Smooth muscle cell (in vitro differentiated cells): ENCODE measurements at regions not wholly inside any gene's neighbourhood (a gene's known extent, or its start where the extent isn't known, plus 50 kb on each side); places are given as distances from the start of the nearest gene placed in this dataset.

Experiments used
- DNase-seq: peaks from one replicate; lab custom pipeline; 2025; ENCODE audit not compliant: unreplicated experiment; lab: John Stamatoyannopoulos, UW
- H2AFZ ChIP-seq: fragments of 200-600 bp; sonication (generic); 2 replicates; pipeline ENCODE4 v1.6.0; 2016; ENCODE audit warnings: antibody characterized with exemption, low read depth, mild to moderate bottlenecking
- H3F3A ChIP-seq: fragments of 200-600 bp; sonication (generic); 2 replicates; pipeline ENCODE4 v1.6.0; 2017; ENCODE audit warnings: antibody characterized with exemption, low read depth
- H3K27ac ChIP-seq: fragments of 200-600 bp; sonication (generic); 2 replicates; pipeline ENCODE4 v1.5.1; 2016; ENCODE audit warnings: low read depth, mild to moderate bottlenecking
- H3K27me3 ChIP-seq: fragments of 200-600 bp; sonication (generic); 2 replicates; pipeline ENCODE4 v1.6.1; 2016; ENCODE audit warnings: low read depth, mild to moderate bottlenecking
- H3K36me3 ChIP-seq: fragments of 200-600 bp; sonication (generic); 2 replicates; pipeline ENCODE4 v1.5.1; 2016; ENCODE audit warnings: low read depth
- H3K4me1 ChIP-seq: fragments of 200-600 bp; sonication (generic); 2 replicates; pipeline ENCODE4 v1.5.1; 2016; ENCODE audit warnings: low read depth
- H3K4me2 ChIP-seq: fragments of 200-600 bp; sonication (generic); 2 replicates; pipeline ENCODE4 v1.6.0; 2016; ENCODE audit warnings: mild to moderate bottlenecking
- H3K4me3 ChIP-seq: fragments of 200-600 bp; sonication (generic); 2 replicates; pipeline ENCODE4 v1.5.1; 2016; ENCODE audit warnings: mild to moderate bottlenecking
- H3K79me2 ChIP-seq: fragments of 200-600 bp; sonication (generic); 2 replicates; pipeline ENCODE4 v1.6.0; 2016; ENCODE audit warnings: low read depth, mild to moderate bottlenecking
- H3K9ac ChIP-seq: fragments of 200-600 bp; sonication (generic); 2 replicates; pipeline ENCODE4 v1.6.0; 2016; ENCODE audit warnings: low read depth
- H3K9me3 ChIP-seq: fragments of 200-600 bp; sonication (generic); replicated peaks from 2 replicates; pipeline ENCODE4 v1.5.1; 2016; ENCODE audit warnings: low read depth
- H4K20me1 ChIP-seq: fragments of 200-600 bp; sonication (generic); 2 replicates; pipeline ENCODE4 v1.6.0; 2016; ENCODE audit warnings: low read depth
- WGBS: methylation state at CpG from one replicate; pipeline ENCODE4 v1.1.7; 2016; ENCODE audit warnings: low lambda C conversion rate; 5-methylcytosine and 5-hydroxymethylcytosine counted together
- TF ChIP-seq, protein P1 (sequence below): fragments of 200-600 bp; sonication (generic); IDR thresholded peaks from 2 replicates; pipeline ENCODE4 v1.5.1; 2017; ENCODE audit warnings: borderline replicate concordance, mild to moderate bottlenecking, antibody characterized with exemption; ENCODE audit not compliant: insufficient read depth, poor library complexity, severe bottlenecking

DNA sequence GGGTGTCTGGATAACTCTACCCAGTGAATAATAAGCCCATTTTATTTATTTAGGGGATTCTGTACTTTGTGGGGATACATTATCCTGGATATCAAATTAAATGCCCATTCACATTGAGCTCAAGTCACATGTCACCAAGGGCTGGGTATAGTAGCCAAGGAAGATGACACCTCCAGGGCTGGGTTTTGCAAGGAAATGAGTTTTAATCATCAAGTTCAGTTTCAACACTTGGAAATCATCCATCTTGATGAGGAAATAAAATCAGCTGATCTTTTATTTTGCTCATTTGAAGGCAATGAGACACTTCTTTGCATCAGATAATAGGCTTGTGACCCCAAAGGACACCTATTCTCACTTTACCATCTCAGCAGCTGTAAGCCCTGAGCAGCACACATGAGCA is 80.0 kb upstream of the TNR start:
- H3F3A ChIP-seq = no peaks in the 10 kb centered on the region
- no peak overlapping the region for H3K4me2 ChIP-seq
- H3K27ac ChIP-seq = no peak overlapping the region
- no peaks in the 10 kb centered on the region for H3K27me3 ChIP-seq
- no peak overlapping the region for H2AFZ ChIP-seq
- no peaks in the 10 kb centered on the region for H3K4me1 ChIP-seq
- H3K9me3 ChIP-seq = no peaks in the 10 kb centered on the region
- H4K20me1 ChIP-seq = no peaks in the 10 kb centered on the region
- no peaks in the 10 kb centered on the region for H3K79me2 ChIP-seq
- no peak overlapping the region for H3K4me3 ChIP-seq
- H3K9ac ChIP-seq = no peak overlapping the region
- no peaks in the 10 kb centered on the region for H3K36me3 ChIP-seq
- TF ChIP-seq, protein P1, sequence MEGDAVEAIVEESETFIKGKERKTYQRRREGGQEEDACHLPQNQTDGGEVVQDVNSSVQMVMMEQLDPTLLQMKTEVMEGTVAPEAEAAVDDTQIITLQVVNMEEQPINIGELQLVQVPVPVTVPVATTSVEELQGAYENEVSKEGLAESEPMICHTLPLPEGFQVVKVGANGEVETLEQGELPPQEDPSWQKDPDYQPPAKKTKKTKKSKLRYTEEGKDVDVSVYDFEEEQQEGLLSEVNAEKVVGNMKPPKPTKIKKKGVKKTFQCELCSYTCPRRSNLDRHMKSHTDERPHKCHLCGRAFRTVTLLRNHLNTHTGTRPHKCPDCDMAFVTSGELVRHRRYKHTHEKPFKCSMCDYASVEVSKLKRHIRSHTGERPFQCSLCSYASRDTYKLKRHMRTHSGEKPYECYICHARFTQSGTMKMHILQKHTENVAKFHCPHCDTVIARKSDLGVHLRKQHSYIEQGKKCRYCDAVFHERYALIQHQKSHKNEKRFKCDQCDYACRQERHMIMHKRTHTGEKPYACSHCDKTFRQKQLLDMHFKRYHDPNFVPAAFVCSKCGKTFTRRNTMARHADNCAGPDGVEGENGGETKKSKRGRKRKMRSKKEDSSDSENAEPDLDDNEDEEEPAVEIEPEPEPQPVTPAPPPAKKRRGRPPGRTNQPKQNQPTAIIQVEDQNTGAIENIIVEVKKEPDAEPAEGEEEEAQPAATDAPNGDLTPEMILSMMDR = no peak
- no peak for DNase-seq

DNA sequence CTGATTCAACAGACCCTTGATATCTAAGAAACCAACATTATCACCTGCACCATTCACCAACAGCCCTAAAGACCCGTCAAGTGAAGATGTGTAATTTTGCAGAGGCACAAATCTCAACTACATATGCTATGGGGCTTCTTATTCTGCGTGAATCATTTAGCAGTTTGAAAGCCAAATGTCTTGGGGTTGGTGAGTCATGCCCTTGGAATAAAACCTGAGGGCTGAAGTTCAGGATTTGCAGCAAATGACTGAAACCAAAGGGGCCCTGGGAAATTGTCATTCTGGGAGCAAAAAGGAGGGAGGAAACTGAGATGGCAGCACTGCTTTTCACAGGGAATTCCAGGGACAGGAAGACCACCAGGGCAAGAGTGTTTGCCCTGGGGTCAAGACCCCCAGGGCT is 79.2 kb upstream of the TNR start:
- H3K27ac ChIP-seq = no peak overlapping the region
- no peaks in the 10 kb centered on the region for H3K4me1 ChIP-seq
- H2AFZ ChIP-seq = no peak overlapping the region
- no peak overlapping the region for H3K4me2 ChIP-seq
- no peaks in the 10 kb centered on the region for H3K9me3 ChIP-seq
- no peaks in the 10 kb centered on the region for H3K79me2 ChIP-seq
- H3K9ac ChIP-seq = no peak overlapping the region
- no peaks in the 10 kb centered on the region for H3K27me3 ChIP-seq
- no peaks in the 10 kb centered on the region for H3F3A ChIP-seq
- TF ChIP-seq, protein P1 = no peak
- DNase-seq = no peak
- WGBS = 80% methylated on average over 2 of the region's 2 CpGs
- H3K4me3 ChIP-seq = no peak overlapping the region
- no peaks in the 10 kb centered on the region for H4K20me1 ChIP-seq
- no peaks in the 10 kb centered on the region for H3K36me3 ChIP-seq

DNA sequence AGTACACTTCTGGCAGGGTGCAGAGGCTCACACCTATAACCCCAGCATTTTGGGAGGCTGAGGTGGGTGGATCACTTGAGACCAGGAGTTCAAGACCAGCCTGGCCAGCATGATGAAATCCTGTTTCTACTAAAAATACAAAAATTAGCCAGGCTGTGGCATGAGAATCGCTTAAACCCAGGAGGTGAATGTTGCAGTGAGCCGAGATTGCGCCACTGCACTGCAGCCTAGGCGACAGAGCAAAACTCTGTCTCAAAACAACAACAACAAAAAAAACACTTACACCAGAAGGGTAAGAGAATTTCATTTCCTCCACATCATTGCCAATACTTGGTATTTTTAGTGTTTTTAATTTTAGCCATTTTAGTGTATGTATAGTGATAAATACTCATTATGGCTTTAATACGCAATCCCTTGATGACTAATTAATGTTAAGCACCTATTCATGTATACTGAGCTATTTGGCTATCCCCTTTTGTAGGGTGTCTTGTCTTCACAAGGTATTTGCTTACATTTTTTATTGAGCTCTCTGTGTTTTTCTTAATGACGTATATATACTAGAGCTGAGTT is 77.1 kb upstream of the TNR start:
- no peaks in the 10 kb centered on the region for H3F3A ChIP-seq
- H3K79me2 ChIP-seq = no peaks in the 10 kb centered on the region
- no peak overlapping the region for H3K27ac ChIP-seq
- no peak overlapping the region for H2AFZ ChIP-seq
- no peaks in the 10 kb centered on the region for H3K4me1 ChIP-seq
- no peak for DNase-seq
- H4K20me1 ChIP-seq = no peaks in the 10 kb centered on the region
- TF ChIP-seq, protein P1 = no peak
- 96% methylated on average over 6 of the region's 6 CpGs for WGBS
- no peak overlapping the region for H3K4me2 ChIP-seq
- H3K27me3 ChIP-seq = no peaks in the 10 kb centered on the region
- no peaks in the 10 kb centered on the region for H3K36me3 ChIP-seq
- H3K9ac ChIP-seq = no peak overlapping the region
- H3K4me3 ChIP-seq = no peak overlapping the region
- H3K9me3 ChIP-seq = no peaks in the 10 kb centered on the region

DNA sequence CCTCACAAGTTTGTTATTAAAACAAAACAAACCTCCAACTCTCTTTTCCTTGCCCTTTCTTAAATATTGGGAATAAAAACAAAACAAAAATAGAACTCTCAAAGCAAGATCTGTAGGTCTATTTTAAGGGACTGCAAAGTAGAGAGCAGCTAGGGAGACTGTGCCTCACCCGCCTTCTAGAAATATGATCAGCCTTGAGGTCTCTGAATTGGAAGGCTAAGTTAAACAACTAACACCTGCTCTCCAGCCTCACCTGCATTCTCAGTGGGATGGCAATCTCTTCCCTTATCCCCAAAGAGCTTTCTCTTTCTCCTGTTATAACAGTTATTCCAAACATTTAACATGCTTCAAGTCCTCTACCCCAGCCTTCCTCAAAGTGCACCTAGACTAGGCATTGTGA is 75.5 kb upstream of the TNR start:
- Histone ChIP-seq H3K9ac (no peak overlapping the region), H4K20me1 (no peaks in the 10 kb centered on the region), H3K4me1 (no peaks in the 10 kb centered on the region), H3F3A (no peaks in the 10 kb centered on the region), H3K27me3 (no peaks in the 10 kb centered on the region), H3K79me2 (no peaks in the 10 kb centered on the region), H3K4me2 (no peak overlapping the region), H3K36me3 (no peaks in the 10 kb centered on the region), H3K4me3 (no peak overlapping the region), H3K9me3 (no peaks in the 10 kb centered on the region), H2AFZ (no peak overlapping the region), H3K27ac (no peak overlapping the region)
- TF ChIP-seq, protein P1 = no peak
- DNase-seq = no peak
- 84% methylated on average over 1 of the region's 1 CpG for WGBS
